Body of pancreas (tissue), 4 donors: ENCODE measurements at regions not wholly inside any gene's neighbourhood (a gene's known extent, or its start where the extent isn't known, plus 50 kb on each side); places are given as distances from the start of the nearest gene placed in this dataset.

Experiments
- ATAC-seq: fragments of 150-250 bp; one replicate; pipeline ENCODE4 v1.9.1; 2016
- DNase-seq, 4 donors: peaks; one replicate each; pipeline ENCODE4 v3.0.0-alpha.2; 2019
- H3K27ac ChIP-seq, 4 donors: fragments of 200-600 bp; sonication (generic); 1 replicate in 3 of 4; 2 replicates in 1 of 4; pipeline versions ENCODE4 v1.5.1 to v1.6.1; 2016 to 2019; ENCODE audit warnings: mild to moderate bottlenecking in 1 of 4, mixed read lengths in 1 of 4, moderate library complexity in 1 of 4
- H3K27me3 ChIP-seq, 2 donors: fragments of 200-600 bp; sonication (generic); one replicate each; pipeline ENCODE4 v1.6.0; 2016; ENCODE audit warnings: mild to moderate bottlenecking in 1 of 2
- H3K36me3 ChIP-seq, 2 donors: fragments of 200-600 bp; sonication (generic); replicated peaks in 1 of 2; 2 replicates each; pipeline ENCODE4 v1.5.1; 2016; ENCODE audit warnings: low read depth in 2 of 2; ENCODE audit not compliant: insufficient read depth in 1 of 2
- H3K4me1 ChIP-seq: fragments of 200-600 bp; sonication (generic); one replicate; pipeline ENCODE4 v1.6.0; 2016
- H3K4me3 ChIP-seq, 2 donors: fragments of 200-600 bp; sonication (generic); 1 replicate in 1 of 2; 2 replicates in 1 of 2; pipeline ENCODE4 v1.5.1; 2016 to 2019
- H3K9me3 ChIP-seq, 3 donors: fragments of 200-600 bp; sonication (generic); 1 replicate in 2 of 3; 2 replicates in 1 of 3; pipeline ENCODE4 v1.5.1; 2016
- POLR2A ChIP-seq, 3 donors: fragments of 450-650 bp; IDR thresholded peaks; one replicate each; pipeline ENCODE4 v1.6.1; 2016; ENCODE audit warnings: antibody characterized with exemption in 3 of 3, mild to moderate bottlenecking in 2 of 3
- WGBS, 2 donors: methylation state at CpG; one replicate each; pipeline ENCODE4 v1.1.5; 2017; 5-methylcytosine and 5-hydroxymethylcytosine counted together
- intact Hi-C: fragments of 100-400 bp; cut with DNase I; formaldehyde crosslinking; loops from one replicate; pipeline ENCODE4 v1.15.1; 2023
- TF ChIP-seq, protein P1 (sequence below), 7 experiments: fragments of 450-650 bp in 4 of 7; fragments of 200-600 bp in 3 of 7; sonication (generic) in 3 of 7; IDR thresholded peaks; one replicate each; pipeline ENCODE4 v1.5.1; 2016 to 2019; ENCODE audit warnings: antibody characterized with exemption in 7 of 7

DNA sequence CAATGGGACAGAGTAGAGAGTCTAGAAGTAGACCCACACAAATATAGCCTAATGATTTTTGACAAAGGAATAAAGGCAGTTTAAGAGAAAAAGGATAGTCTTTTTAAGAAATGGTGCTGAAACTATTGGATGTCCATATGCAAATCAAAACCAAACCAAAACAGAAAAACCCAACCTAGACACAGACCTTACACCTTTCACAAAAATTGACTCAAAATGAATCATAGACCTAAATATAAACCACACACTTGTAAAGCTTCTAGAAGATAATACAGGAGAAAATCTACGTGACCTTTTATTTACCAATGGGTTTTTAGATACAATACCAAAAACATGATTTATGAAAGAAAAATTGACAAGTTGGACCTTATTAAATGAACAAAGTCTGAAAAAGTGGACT, 66.4 kb upstream of the MPHOSPH6 start:
- intact Hi-C loops = no loop called here
- Histone ChIP-seq H3K9me3 (no peaks in the 10 kb centered on the region), H3K27me3 (no peaks in the 10 kb centered on the region), H3K36me3 (no peaks in the 10 kb centered on the region), H3K4me3 (no peak overlapping the region), H3K27ac (no peak overlapping the region), H3K4me1 (no peaks in the 10 kb centered on the region)
- WGBS, 2 donors = 67 to 76% methylated on average over 1 of the region's 1 CpG
- DNase-seq (no peak), ATAC-seq (no peak)
- TF ChIP-seq, protein P1, sequence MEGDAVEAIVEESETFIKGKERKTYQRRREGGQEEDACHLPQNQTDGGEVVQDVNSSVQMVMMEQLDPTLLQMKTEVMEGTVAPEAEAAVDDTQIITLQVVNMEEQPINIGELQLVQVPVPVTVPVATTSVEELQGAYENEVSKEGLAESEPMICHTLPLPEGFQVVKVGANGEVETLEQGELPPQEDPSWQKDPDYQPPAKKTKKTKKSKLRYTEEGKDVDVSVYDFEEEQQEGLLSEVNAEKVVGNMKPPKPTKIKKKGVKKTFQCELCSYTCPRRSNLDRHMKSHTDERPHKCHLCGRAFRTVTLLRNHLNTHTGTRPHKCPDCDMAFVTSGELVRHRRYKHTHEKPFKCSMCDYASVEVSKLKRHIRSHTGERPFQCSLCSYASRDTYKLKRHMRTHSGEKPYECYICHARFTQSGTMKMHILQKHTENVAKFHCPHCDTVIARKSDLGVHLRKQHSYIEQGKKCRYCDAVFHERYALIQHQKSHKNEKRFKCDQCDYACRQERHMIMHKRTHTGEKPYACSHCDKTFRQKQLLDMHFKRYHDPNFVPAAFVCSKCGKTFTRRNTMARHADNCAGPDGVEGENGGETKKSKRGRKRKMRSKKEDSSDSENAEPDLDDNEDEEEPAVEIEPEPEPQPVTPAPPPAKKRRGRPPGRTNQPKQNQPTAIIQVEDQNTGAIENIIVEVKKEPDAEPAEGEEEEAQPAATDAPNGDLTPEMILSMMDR (IDR thresholded peaks at IDR 0.05) = no peak

DNA sequence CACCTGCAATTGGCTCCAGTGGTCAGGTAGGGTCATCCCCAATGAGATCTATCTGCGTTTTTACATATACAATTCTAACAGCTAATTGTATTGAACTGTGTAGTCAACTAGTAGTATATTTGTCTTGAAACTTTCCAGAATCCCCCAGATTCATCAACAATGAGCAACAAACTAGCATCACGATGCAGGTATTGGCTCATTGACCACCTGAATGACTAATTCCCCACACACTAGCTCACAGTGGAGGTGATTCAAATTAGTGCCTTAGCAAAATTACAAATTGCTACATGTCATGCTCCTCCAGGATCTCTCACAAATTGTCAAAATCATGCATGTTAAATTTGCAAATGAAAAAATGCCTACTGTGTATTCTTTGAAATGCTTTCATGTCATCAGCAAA, 62.8 kb upstream of the MPHOSPH6 start:
- Histone ChIP-seq H3K9me3 (no peaks in the 10 kb centered on the region), H3K4me3 (no peak overlapping the region), H3K4me1 (no peaks in the 10 kb centered on the region), H3K36me3 (no peaks in the 10 kb centered on the region), H3K27me3 (no peaks in the 10 kb centered on the region), H3K27ac (no peak overlapping the region)
- TF ChIP-seq POLR2A (IDR thresholded peaks at IDR 0.05) = no peak
- TF ChIP-seq, protein P1 (IDR thresholded peaks at IDR 0.05) = no peak
- no peak for ATAC-seq
- 61 to 70% methylated on average over 2 of the region's 2 CpGs for WGBS, 2 donors
- intact Hi-C loops = no loop called here
- DNase-seq = no peak

DNA sequence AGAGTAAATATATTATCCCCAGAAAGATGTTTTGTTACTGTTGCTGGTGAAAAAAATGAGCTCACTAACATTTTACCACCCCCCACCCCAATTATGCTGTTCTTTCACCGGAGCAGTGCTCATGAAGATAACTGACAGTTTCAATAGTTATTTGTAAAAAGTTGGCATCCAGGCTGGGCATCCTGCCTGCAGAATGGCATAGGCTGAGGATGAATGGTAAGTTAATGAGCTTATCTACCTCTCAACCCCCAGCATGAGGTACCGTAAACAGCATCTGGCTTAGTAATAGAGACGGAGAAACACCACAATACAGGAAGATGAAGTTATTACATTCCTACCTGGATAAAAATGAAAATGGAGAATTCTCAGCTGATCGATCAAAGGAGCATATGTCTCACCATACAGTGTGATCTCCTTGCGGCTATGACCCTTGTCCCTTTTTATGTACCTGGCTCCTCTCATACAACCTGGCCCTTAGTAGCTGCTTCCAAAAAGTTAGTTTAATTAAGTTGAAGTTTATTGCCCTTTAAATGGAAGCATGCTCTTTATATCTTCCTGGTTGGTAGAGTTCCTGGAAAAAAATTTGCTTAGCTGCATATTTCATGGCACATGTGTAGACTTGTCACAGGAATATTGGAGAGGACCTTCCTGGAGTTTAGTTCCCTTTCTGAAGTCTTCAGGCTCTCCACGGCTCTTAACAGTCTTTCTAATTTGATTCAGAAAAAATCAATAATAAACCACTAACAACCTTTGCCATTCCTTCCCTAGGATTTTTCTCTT, 61.2 kb upstream of the MPHOSPH6 start:
- no peaks in the 10 kb centered on the region for H3K36me3 ChIP-seq
- TF ChIP-seq, protein P1 (IDR thresholded peaks at IDR 0.05) = no peak
- no peak for TF ChIP-seq POLR2A (IDR thresholded peaks at IDR 0.05)
- H3K27me3 ChIP-seq = no peaks in the 10 kb centered on the region
- no peaks in the 10 kb centered on the region for H3K4me1 ChIP-seq
- ATAC-seq (peak; percentile 79), DNase-seq (peak; percentile 16 to 37 (median 22))
- intact Hi-C loops = no loop called here
- peak overlapping the region in 2 of 4 donors; percentile 56 to 68 for H3K27ac ChIP-seq
- 27 to 42% methylated on average over 6 of the region's 6 CpGs for WGBS, 2 donors
- H3K9me3 ChIP-seq = no peaks in the 10 kb centered on the region
- no peak overlapping the region for H3K4me3 ChIP-seq

DNA sequence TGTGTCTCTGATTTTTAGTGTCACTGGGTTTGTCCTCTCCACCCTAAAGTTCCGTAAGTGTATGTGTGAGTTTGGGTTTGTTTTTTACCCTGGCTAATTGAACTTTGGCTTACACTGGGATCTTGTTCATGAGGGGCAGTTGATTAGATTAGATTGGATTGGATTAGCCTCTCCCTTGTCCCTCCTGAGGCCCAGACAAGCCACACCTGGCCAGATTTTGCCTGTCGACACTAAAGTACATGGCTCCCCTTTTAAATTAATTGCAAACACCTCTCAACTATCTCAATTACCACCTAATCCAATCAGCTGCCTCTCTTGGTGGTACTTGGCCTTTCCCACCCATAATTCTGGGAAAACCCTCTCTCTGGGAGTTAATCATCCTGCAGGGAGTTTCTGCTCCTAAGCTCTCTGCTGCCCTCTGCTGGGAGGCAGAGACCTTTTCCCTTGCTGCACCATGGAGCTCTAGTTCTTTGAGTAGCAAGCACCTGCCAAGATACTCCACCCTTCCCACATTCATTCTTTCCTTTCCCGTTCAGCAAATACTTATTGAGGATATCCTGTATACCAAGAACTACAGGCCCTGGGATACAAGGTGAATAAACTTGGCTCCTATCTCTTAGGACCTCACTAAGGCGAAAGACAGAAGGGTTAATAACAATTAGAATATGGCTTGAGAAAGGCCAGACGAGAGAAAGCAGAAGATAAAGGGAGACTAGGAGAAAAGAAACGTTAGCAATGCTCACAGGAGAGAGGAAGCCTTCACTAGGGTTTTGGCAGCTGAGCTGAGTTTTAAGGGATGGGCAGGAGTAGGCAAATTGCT, 60.0 kb upstream of the MPHOSPH6 start:
- intact Hi-C loops = loop anchor here (5.0 kb wide), 1 partner anchor 288 kb away; no protein-coding TSS in a partner anchor
- H3K4me1 ChIP-seq = no peaks in the 10 kb centered on the region
- no peaks in the 10 kb centered on the region for H3K27me3 ChIP-seq
- TF ChIP-seq, protein P1 (IDR thresholded peaks at IDR 0.05) = peak; percentile 70 to 91 (median 82)
- TF ChIP-seq POLR2A (IDR thresholded peaks at IDR 0.05) = no peak
- H3K4me3 ChIP-seq = no peak overlapping the region
- DNase-seq (peak; percentile 71 to 81 (median 76)), ATAC-seq (peak; percentile 59)
- H3K27ac ChIP-seq = no peak overlapping the region
- no peaks in the 10 kb centered on the region for H3K36me3 ChIP-seq
- no peaks in the 10 kb centered on the region for H3K9me3 ChIP-seq
- whole genome bisulfite sequencing, 2 donors = 36 to 41% methylated on average over 6 of the region's 6 CpGs
